ENCODE measurements at regions not wholly inside any gene's neighbourhood (a gene's known extent, or its start where the extent isn't known, plus 50 kb on each side); places are given as distances from the start of the nearest gene placed in this dataset.
A peak's percentile ranks its signal among the peaks of the same experiment; 100 is the strongest.

GRCh38 chr6:166774770-166775169 lies 147.7 kb upstream of the RPS6KA2 start:
- no peak for DNase-seq (ENCODE audit: low spot score)

- no peak for DNase-seq (ENCODE audit: low spot score)
Measured at GRCh38 chr6:166774292-166774691, 147.2 kb upstream of the RPS6KA2 start.

DNA sequence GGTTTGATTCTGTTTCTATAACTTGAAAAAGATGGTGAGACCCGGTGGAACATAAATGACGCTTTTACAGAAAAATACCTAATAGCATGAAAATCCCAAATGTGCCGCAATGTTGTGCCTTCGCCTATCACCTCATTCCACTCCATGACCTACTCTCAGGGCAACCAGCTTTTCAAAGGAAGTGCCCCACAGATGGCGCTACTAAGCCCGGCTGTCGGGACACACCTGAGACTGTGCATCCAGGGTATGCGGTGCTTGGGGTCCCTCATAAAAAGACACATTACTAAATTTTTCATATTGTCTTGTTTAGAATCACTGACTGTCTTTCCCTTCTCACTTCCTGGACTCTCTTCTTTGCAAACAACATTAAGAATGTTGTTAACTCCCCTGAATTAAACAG lies 145.5 kb upstream of the RPS6KA2 start:
- no peak for DNase-seq (ENCODE audit: low spot score)

GRCh38 chr6:166771701-166772100 lies 144.7 kb upstream of the RPS6KA2 start:
- no peak for DNase-seq (ENCODE audit: low spot score)

- DNase-seq (ENCODE audit: low spot score), result no peak
Measured at GRCh38 chr6:166770216-166771116, 143.4 kb upstream of the RPS6KA2 start.

- DNase-seq (ENCODE audit: low spot score), result no peak
Measured at GRCh38 chr6:166769648-166770047, 142.6 kb upstream of the RPS6KA2 start.

DNA sequence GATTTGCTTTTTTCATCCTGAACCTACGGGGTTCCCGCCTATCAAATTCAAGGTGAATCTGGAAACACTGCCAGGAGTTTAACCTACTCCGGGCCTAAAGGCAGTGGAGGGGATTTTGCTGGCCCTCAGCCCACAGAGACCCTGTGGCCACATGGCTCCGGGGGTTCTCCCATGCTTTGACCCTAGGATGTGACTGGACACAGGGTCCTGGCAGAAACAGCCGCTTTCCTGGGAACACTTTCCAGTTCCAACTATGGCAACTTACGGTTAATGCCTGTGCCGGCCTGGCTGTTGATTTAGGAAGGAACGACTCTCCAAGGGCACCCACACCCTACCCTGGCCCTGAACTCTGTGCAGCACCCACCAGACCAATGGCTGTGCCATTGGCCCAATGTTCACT lies 141.7 kb upstream of the RPS6KA2 start:
- no peak for DNase-seq (ENCODE audit: low spot score)

DNA sequence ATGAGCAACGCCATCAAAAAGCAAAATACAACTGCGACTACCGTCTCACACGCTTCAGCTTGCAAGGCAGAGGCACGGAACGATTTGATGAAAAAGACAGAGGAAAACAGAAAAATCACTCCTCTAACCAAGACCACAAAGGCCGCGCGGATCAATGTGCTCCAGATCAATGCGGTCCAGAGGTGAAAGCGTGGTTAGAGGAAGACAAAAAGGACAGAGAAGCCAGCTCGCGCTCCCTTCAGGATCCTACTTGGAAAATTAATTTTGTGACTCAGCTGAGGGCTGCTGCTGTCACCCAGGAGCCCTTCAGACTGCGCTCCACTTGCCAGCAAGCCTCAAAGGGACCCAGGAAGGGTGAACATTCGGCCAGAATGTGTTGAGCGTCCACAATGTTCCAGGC lies 140.2 kb upstream of the RPS6KA2 start:
- peak; percentile 26 for DNase-seq (ENCODE audit: low spot score)

- DNase-seq (ENCODE audit: low spot score), result peak; percentile 58
Measured at GRCh38 chr6:166766769-166767168, 139.7 kb upstream of the RPS6KA2 start.

- no peak for DNase-seq (ENCODE audit: low spot score)
Measured at GRCh38 chr6:166765234-166765541, 138.1 kb upstream of the RPS6KA2 start.

DNA sequence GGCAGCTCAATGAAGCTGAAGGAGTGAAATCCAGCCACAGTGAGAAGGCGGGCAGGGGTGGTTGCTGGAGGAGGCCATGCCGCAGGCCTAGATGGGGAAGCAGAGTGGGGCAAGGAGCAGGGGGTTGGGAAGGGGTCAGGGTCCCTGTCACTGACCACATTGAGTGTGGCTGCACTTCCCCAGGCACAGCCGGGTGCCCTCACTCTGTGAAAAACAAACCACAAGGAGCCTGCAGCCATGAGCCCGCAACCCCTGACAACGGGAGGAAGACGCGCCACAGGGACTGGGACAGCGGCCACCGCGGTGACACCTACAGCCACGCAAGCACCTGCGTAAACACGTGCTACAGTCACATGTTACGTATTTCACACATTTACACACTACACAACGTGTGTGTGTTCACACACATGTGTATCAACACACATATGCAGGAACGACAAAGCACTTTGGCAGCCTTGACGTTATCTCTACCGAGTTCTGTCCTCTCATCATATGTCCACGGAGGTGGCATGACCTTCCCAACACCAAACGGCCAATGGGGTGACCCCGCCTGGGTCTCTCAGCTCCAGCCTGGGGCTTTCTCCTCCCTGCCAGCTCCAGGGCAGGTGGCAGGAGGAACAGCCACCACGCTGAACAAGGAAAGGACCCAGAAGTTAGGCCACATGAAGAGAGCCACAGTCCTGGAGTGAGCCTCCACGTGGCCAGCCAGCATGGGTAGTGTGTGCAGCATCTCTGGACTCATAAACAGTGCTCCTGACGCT lies 137.6 kb upstream of the RPS6KA2 start:
- no peak for DNase-seq (ENCODE audit: low spot score)

GRCh38 chr6:166763606-166764472 lies 136.8 kb upstream of the RPS6KA2 start:
- DNase-seq (ENCODE audit: low spot score), result no peak

- no peak for DNase-seq (ENCODE audit: low spot score)
Measured at GRCh38 chr6:166761801-166762200, 134.8 kb upstream of the RPS6KA2 start.

- DNase-seq (ENCODE audit: low spot score), result no peak
Measured at GRCh38 chr6:166760288-166760687, 133.2 kb upstream of the RPS6KA2 start.

GRCh38 chr6:166758136-166758704 lies 131.2 kb upstream of the RPS6KA2 start:
- no peak for DNase-seq (ENCODE audit: low spot score)

- no peak for DNase-seq (ENCODE audit: low spot score)
Measured at GRCh38 chr6:166757232-166758135, 130.4 kb upstream of the RPS6KA2 start.

- no peak for DNase-seq (ENCODE audit: low spot score)
Measured at GRCh38 chr6:166754218-166755030, 127.4 kb upstream of the RPS6KA2 start.

DNA sequence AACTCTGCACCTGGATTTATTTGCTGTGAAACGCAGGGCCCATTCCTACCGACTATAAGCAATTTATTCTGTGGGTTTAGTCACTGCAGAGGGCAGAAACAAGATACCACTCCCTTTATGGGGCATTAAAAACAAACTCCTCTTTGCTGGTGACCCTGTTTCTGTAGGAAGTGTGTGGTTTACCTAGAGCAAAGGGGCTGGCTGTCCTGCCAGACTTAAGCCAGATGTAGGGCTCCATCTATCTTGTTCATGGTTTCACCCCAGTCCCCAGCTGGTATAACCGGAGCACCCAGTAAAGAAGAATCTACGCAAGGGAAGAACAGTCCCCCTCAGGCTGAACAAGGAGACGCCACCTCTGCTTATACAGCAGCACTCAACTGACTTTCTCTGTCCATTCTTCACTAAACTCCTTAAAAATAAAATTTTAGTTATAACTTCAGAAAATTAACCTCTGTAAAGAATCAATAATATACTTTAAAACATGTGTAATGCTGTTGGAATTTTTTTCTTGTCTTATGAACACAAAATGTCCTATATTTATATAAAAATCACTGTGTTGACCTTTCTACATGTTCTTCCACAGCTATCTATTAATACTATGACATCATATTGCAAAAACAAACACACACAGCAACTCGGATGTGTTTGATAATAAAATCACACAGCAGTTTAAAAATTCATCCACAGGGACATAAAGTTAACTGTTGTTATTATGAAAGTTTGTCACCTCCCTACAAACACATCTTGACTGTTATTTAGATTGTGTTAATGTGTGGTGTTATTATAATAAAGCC lies 126.1 kb upstream of the RPS6KA2 start:
- DNase-seq (ENCODE audit: low spot score), result no peak

DNA sequence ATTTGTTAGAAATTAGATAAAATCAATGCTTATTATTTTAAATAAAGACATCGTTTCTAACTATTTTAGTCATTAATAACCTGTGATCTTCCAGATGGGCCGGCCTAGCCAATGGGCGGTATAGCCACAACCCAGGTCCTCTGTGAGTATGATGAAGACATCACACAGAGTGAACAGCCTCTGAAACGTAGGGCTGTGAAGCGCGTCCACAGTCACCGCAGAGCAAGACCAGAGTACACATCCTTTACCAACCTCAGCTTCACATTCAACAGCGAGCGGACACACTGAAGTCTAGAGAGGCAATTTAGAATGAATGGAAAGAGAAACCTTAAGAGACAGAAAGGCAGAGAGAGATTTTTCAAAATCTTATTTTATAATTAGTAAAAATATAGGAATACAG lies 125.0 kb upstream of the RPS6KA2 start:
- no peak for DNase-seq (ENCODE audit: low spot score)
